HEK293T (cell line): ENCODE measurements at regions not wholly inside any gene's neighbourhood (a gene's known extent, or its start where the extent isn't known, plus 50 kb on each side); places are given as distances from the start of the nearest gene placed in this dataset.

Source experiments
- CTCF ChIA-PET: fragments of 350-600 bp; formaldehyde crosslinking; extraction: SDS; loops from one replicate; lab custom pipeline; 2021; ENCODE audit warnings: antibody characterized with exemption, inconsistent platforms; lab: Yijun Ruan, JAX
- POLR2A ChIA-PET: fragments of 350-600 bp; formaldehyde crosslinking; extraction: SDS; loops from one replicate; lab custom pipeline; 2020; ENCODE audit warnings: antibody characterized with exemption, inconsistent platforms; lab: Yijun Ruan, JAX
- DNase-seq: peaks from one replicate; pipeline ENCODE4 v3.0.0; 2012; ENCODE audit warnings: mixed read lengths; ENCODE audit errors: extremely low spot score
- ARNT ChIP-seq: fragments of 450-650 bp; IDR thresholded peaks from 2 replicates; pipeline ENCODE4 v1.6.1; 2017; ENCODE audit warnings: mild to moderate bottlenecking
- BHLHE40 ChIP-seq: fragments of 450-650 bp; IDR thresholded peaks from 2 replicates; pipeline ENCODE4 v1.6.1; 2016; ENCODE audit warnings: mild to moderate bottlenecking, moderate library complexity, borderline replicate concordance
- CTBP1 ChIP-seq: fragments of 450-650 bp; IDR thresholded peaks from 2 replicates; pipeline ENCODE4 v1.6.1; 2016; ENCODE audit warnings: borderline replicate concordance
- ELF4 ChIP-seq: fragments of 450-650 bp; IDR thresholded peaks from 2 replicates; pipeline ENCODE4 v1.6.1; 2017; ENCODE audit warnings: antibody characterized with exemption
- FOXA1 ChIP-seq: fragments of 450-650 bp; IDR thresholded peaks from 2 replicates; pipeline ENCODE4 v1.6.1; 2016; ENCODE audit warnings: mild to moderate bottlenecking
- FOXK2 ChIP-seq: fragments of 450-650 bp; IDR thresholded peaks from 2 replicates; pipeline ENCODE4 v1.6.1; 2016; ENCODE audit warnings: mild to moderate bottlenecking
- FOXM1 ChIP-seq: fragments of 450-650 bp; IDR thresholded peaks from 2 replicates; pipeline ENCODE4 v1.6.1; 2017; ENCODE audit warnings: mild to moderate bottlenecking, borderline replicate concordance
- HDGF ChIP-seq: fragments of 450-650 bp; IDR thresholded peaks from 2 replicates; pipeline ENCODE4 v1.6.1; 2017; ENCODE audit warnings: antibody characterized with exemption, borderline replicate concordance
- L3MBTL2 ChIP-seq: fragments of 450-650 bp; conservative IDR thresholded peaks from 2 replicates; pipeline ENCODE4 v1.6.1; 2016; ENCODE audit warnings: mild to moderate bottlenecking
- LEF1 ChIP-seq: fragments of 450-650 bp; IDR thresholded peaks from 2 replicates; pipeline ENCODE4 v1.6.1; 2017; ENCODE audit warnings: mild to moderate bottlenecking, borderline replicate concordance
- NFRKB ChIP-seq: fragments of 450-650 bp; IDR thresholded peaks from 2 replicates; pipeline ENCODE4 v1.6.1; 2016; ENCODE audit warnings: mild to moderate bottlenecking, moderate library complexity
- PKNOX1 ChIP-seq: fragments of 450-650 bp; IDR thresholded peaks from 2 replicates; pipeline ENCODE4 v1.6.1; 2016
- SP1 ChIP-seq: fragments of 450-650 bp; IDR thresholded peaks from 2 replicates; pipeline ENCODE4 v1.6.1; 2017
- SUZ12 ChIP-seq: fragments of 450-650 bp; IDR thresholded peaks from 2 replicates; pipeline ENCODE4 v1.6.1; 2016; ENCODE audit warnings: mild to moderate bottlenecking
- TARDBP ChIP-seq: fragments of 450-650 bp; IDR thresholded peaks from 2 replicates; pipeline ENCODE4 v1.6.1; 2016
- ZNF384 ChIP-seq: fragments of 450-650 bp; IDR thresholded peaks from 2 replicates; pipeline ENCODE4 v1.6.1; 2016

- TF ChIP-seq PKNOX1 (no peak), ELF4 (no peak), LEF1 (no peak), ZNF384 (no peak), BHLHE40 (no peak), HDGF (no peak), NFRKB (no peak), SUZ12 (no peak), TARDBP (no peak), FOXM1 (no peak), SP1 (no peak), ARNT (no peak), CTBP1 (no peak), L3MBTL2 (no peak)
- DNase-seq = no peak
- POLR2A ChIA-PET = no interaction called here
- CTCF ChIA-PET = no interaction called here
These were observed 140.8 kb downstream of the MRPL39 start for GRCh38 chr21:25466470-25466869.

- ChIA-PET CTCF (no interaction called here), POLR2A (no interaction called here)
- no peak for TF ChIP-seq L3MBTL2
- TF ChIP-seq HDGF = no peak
- TF ChIP-seq SP1 = no peak
- DNase-seq = no peak
These were observed 142.0 kb downstream of the MRPL39 start for GRCh38 chr21:25465263-25465662.

- ChIA-PET POLR2A (no interaction called here), CTCF (no interaction called here)
- TF ChIP-seq SP1 (no peak), SUZ12 (no peak), HDGF (no peak), FOXK2 (no peak), ELF4 (no peak), FOXM1 (no peak), PKNOX1 (no peak), LEF1 (no peak), CTBP1 (no peak), TARDBP (no peak), FOXA1 (no peak)
- no peak for DNase-seq
These were observed 143.0 kb downstream of the MRPL39 start for GRCh38 chr21:25464275-25464674.

GRCh38 chr21:25462517-25462971 is 144.7 kb downstream of the MRPL39 start:
- TF ChIP-seq ELF4 = no peak
- TF ChIP-seq FOXA1 = no peak
- ChIA-PET CTCF (no interaction called here), POLR2A (no interaction called here)
- no peak for DNase-seq

GRCh38 chr21:25461725-25462124 is 145.6 kb downstream of the MRPL39 start:
- TF ChIP-seq PKNOX1 (no peak), NFRKB (no peak), SP1 (no peak), ARNT (no peak), BHLHE40 (no peak), FOXK2 (no peak), TARDBP (no peak), L3MBTL2 (no peak), FOXA1 (no peak), LEF1 (no peak)
- ChIA-PET CTCF (no interaction called here), POLR2A (no interaction called here)
- DNase-seq = no peak

GRCh38 chr21:25459993-25460392 is 147.3 kb downstream of the MRPL39 start:
- DNase-seq = no peak
- ChIA-PET CTCF (no interaction called here), POLR2A (no interaction called here)
- TF ChIP-seq SUZ12 = no peak
- no peak for TF ChIP-seq HDGF
- no peak for TF ChIP-seq FOXK2
- TF ChIP-seq FOXA1 = no peak
- no peak for TF ChIP-seq FOXM1
- TF ChIP-seq BHLHE40 = no peak
- no peak for TF ChIP-seq ARNT
- TF ChIP-seq NFRKB = no peak
- TF ChIP-seq CTBP1 = no peak
- no peak for TF ChIP-seq LEF1
- TF ChIP-seq PKNOX1 = no peak
- TF ChIP-seq ELF4 = no peak
- TF ChIP-seq SP1 = no peak
- no peak for TF ChIP-seq ZNF384

- TF ChIP-seq LEF1 (no peak), TARDBP (no peak), SUZ12 (no peak), PKNOX1 (no peak), FOXM1 (no peak), HDGF (no peak), NFRKB (no peak), L3MBTL2 (no peak), ARNT (no peak), FOXK2 (no peak)
- no peak for DNase-seq
- POLR2A ChIA-PET = no interaction called here
- CTCF ChIA-PET = no interaction called here
These were observed 147.9 kb downstream of the MRPL39 start for GRCh38 chr21:25459365-25459764.
